Medulla oblongata (tissue), 1 donor: ENCODE measurements at regions not wholly inside any gene's neighbourhood (a gene's known extent, or its start where the extent isn't known, plus 50 kb on each side); places are given as distances from the start of the nearest gene placed in this dataset.

Experiments
- DNase-seq: peaks from one replicate; pipeline ENCODE4 v3.0.0-alpha.2; 2015; ENCODE audit errors: extremely low spot score

DNA sequence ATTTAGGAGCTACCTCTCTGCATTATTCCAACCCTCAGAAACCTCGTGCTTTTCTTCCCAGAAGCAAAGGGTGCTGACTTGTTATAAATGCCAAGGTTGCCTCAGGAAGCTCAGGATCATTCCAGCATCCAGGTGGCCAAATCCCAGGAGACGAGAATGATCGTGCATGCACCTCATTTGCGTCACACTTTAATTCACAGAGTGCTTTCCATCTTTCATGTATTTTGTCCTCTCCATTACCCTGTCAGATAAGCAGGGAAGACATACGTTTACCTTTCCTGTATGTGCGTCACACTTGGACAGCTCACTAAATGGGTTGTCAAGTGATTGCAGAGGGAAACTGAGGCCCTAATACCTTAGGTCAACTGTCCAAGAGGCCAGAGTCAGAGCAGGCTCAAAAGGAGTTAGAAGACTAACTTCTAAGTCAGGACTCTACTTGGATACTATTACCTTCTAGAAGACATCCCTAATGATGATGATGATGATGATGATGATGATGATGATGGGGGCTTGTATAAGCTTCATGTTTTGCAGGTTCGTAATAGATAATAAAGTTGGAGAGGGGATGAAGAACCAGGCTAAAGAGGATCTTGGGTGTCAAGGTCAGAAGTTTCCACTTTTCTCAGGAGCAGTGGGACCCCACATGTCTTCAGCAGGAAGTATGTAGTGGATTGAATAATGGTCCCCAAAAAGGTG lies 150.6 kb upstream of the TNRC6C start:
- DNase-seq: no peak

DNA sequence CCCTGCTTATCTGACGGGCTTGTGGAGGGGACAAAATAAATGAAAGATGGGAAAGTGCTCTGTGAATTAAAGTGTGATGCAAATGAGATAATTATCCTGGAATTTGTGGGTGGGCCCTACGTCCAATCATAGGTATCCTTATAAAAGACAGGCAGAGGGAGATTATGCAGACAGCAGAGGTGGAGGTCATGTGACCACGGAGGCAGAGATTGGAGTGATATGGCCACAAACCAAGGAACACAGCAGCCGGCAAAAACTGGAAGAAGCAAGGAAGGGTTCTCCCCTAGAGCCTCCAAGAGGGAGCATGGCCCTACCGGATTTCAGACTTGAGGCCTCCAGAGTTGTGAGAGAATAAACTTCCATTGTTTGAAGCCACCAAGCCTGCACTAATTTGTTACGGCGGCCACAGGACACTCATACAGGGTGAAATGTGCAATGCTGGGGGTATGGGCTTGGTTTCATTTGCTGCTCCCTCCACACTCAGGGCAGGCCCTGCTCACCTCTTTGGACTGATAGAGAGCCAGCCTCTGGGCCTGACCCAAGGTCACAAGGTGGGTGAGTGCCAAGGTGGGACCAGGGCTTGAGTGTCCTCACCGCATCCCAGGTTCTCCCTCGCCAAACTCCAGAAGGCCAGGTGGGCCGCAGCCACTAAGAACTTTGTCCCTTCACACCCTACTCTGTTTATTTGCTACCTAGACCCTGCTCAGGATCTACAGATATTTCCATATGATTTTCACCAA lies 149.6 kb upstream of the TNRC6C start:
- DNase-seq: no peak

DNA sequence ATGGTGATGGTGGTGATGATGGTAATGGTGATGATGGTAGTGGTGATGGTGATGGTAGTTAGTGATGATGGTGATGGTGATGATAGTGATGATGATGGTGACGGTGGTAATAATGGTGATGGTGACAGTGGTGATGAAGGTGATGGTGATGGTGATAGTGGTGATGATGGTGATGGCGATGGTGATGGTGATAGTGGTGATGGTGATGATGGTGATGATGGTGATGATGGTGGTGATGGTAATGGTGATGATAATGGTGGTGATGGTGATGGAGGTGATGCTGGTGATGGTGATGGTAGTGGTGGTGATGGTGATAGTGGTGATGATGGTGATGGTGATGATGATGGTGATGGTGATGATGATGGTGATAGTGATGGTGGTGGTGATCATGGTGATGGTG lies 148.7 kb upstream of the TNRC6C start:
- DNase-seq: no peak

DNA sequence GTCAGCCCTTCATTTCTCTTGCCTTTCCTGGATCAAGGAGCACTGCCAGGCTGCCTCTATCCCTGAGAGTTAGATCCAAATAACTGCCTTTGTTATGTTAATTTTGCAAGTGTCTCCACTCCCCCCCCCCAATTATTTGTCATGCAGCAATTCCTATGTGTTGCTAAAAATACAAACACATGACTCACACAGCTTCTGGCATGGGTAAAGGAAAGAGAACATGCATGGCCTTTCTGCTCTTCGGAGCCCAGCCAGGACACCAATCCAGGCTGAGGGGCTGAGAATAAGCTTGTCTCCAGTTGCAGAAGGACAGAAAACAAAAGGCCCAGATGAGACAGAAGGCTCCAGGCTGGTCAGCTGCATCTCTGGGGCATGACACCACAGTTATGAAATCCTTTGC lies 148.0 kb upstream of the TNRC6C start:
- DNase-seq: no peak

DNA sequence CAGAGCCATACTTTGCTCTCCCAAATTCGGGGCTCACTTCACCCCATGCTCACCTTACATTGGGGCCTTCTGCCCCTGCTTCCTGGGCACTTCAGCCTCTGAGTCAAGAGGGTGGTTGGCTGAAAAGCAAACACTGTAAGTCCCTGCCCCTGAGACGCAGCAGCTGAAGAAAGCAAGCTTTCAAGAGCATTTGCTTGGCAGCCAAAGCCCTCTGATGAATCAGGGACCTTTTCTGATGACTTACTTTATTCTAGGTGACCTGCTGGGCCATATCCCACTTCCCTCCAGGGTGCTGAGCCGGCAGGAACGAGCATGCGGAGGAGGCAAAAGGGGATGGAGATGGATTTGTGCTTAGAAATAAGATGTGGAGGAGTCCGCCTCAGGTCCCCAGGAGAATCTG lies 147.0 kb upstream of the TNRC6C start:
- DNase-seq: no peak

DNA sequence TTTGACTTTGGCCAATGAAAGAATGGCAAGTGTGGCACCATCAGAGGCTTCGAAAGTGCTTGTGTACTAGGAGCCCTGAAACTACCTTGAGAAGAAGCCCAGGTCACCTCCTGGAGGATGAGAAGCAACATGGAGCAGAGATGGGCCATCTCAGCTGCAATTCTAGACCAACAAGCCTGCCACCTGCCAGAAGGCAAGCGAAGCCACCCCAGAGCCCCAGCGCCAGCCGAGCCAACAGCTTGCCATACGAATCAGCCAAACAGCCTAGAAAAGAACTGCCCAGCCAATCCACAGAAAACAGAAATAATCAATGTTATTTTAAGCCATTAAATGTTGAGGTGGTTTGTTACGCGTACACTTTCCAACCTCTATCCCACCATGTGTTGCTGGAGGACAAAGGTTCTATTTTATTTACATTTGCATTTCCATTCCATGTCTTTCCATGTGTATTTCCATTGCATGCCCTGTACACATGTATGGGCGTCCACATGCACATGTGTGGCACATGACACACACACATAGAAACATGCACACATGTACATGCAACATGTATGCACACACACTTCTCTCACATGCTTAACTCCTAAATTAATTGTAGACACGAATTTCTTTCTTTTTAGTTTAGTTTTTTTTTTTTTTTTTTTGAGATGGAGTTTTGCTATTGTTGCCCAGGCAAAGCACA lies 144.3 kb upstream of the TNRC6C start:
- DNase-seq: no peak

DNA sequence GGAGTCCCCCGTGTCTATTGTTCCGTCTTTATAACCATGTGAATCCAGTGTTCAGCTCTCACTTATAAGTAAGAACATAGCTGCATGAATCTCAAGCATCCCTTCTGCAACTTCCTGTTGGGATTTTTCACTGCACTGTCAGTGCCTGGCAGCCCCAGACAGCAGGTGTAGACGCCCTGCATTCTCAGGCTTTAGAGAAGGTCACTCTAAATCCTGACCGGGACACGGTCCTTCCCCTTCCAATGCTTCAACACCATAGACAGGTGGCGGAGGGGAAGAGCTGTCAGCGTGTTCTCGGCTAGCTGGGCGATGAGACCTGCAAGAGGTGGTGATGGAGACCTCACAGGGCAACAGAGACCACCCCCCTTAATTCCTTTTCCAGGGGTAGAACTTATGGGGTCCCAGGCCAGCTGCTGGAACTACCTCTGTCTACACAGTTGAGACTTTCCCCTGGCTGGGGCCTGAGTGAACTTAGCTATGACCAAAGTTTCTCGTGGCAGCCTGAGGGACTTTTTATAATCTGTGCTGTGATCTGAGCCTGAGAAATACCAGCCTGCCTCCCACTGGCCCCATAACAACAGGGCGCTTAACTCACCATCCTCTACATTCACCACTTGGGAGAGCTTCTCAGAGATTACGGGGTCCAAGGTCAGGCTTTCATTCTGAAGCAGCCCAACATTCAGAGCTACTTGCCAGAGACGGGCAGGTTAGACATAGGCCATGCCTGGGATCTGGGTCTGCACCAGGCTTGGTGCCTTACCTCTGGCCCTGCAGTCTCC lies 143.2 kb upstream of the TNRC6C start:
- no peak for DNase-seq

DNA sequence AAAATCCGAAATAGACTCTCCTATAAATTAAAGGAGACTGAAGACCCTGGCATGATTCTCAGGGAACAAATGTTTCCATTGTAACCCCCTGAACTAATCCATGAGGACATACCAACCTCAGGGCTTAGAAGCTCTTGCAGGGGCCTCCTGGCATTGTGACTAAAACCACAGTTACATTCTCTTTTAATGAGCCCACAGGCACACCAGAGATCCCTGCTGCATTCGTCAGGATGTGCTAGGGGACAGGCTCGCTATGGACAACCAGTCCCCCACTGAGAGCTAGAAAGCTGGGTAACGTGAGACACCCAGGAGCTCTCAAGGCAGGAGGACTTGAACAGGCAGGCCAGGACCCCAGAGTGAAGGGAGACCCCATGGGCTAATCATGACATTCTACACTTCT lies 140.6 kb upstream of the TNRC6C start:
- DNase-seq: no peak

DNA sequence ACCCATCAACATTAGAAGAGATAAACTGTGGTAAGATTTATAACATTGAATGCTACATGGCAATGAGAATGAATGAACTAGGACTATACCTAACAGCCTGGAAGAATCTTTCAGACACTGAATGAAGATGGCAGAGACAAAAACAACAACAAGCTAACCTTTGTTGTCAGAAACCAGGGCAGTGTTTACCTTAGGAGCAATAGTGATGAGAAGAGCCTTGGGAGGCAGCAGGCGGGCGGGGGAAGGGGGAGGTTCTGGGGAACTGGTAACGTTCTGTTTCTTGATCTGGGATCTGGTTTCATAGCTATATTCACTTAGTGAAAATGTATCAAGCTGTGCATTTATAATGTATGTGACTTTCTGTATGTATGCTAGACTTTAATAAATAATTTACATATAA lies 139.0 kb upstream of the TNRC6C start:
- DNase-seq: no peak

DNA sequence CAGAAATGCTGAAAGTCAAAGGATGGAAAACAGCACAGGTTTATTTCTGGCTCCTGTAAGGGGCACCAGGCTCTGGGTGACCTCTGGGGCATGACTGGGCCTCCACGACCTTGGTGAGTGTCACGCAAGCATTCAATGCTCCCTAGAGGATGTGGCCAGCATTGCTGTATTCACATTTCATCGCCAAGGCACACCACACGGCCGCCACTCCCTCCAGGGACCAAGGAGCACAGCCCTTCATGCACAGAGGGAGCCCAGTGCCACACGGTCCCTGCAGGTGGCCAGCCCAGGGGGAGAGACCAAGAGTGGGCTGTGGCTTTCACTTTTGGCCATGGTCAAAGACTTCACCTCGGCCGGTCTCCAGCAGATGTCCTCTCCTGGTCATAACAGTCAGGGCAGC lies 137.4 kb upstream of the TNRC6C start:
- DNase-seq: peak; percentile 16

DNA sequence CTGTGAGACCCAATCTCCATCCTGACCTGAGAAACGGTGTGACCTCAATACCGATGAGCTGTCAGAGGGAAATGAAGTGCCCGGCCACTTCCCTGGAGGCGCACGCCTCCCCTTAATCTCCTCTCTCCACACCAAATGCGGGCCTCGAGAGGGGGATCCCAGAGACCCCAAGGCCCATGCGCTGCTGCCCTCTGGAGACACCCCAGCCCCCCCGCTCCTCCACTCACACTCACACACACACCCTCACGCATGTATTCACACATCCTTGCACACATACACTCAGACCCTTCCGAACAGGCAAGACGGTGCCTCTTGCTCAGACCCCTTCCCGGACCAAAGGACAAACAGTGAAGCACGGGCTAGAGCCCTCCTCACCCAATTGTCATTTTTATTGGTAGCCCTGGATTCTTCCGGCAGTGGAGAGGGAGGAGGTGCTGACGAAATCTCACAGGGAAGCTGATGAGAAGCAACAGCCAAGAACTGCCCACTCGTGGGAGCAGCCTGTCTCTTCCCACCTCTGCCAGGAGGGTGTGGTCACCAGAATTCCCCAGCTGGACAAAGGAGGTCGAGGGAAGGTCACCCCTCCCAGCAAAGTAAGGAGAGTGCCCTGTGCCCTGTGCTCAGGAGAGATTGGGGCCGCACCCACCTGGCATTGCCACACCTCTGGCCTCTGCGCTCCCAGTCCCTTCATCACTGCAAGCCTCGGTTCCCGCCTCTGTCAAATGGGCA lies 136.0 kb upstream of the TNRC6C start:
- no peak for DNase-seq

DNA sequence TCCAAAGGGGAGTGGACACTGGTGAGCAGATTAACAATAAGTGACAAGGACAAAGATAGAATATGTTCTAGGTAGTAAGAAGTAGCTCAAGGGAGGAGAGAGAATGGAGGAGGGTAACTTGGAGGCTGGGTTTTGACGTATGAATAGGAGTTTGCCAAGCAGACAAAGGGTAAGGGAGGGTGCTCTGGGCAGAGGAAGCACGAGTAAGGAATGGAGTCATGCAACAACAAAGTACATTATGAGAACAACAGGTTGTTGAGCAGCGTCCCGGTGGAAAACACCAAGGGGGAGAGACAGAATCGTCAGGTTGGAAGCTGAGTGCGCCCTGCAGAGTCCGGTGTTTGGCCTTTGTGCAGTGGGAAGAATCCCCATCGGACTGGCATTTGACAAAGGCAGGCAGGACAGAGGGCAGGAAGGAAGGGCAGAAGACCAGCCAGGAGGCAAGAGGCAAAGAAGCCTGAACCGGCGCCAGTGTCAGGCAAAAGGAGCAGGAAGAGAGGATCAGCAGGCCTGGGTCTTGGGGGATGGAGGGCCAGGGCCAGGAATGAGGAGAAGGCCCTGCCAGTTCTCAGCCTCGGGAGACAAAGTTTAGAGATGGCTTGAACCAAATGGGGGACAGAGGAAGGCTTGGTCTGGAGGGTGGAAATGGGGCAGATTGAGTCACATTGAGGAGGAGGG lies 134.3 kb upstream of the TNRC6C start:
- no peak for DNase-seq

DNA sequence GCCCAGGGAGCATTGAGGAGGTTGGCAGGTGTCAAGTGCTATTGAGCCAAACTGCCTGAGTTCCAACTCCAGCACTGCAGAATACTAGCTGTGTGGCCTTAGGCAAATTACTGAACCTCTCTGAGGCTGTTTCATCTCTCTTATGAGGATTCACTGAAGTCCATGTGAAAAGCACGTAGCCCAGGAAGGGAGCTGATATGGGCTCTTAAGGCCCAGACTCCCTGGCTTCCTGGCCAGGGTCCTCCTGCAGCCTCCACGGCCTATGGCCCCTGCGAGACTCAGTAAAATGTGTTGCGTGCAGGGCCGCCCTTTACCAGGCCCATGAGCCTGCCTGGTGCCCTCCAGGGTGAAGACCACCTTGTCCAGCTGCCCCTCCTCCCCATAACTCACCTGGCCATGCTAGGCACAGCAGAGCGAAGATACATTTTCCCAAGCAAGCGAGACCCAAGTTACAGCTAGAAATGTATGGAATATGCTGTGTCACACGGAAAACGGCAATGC lies 133.7 kb upstream of the TNRC6C start:
- DNase-seq: no peak

DNA sequence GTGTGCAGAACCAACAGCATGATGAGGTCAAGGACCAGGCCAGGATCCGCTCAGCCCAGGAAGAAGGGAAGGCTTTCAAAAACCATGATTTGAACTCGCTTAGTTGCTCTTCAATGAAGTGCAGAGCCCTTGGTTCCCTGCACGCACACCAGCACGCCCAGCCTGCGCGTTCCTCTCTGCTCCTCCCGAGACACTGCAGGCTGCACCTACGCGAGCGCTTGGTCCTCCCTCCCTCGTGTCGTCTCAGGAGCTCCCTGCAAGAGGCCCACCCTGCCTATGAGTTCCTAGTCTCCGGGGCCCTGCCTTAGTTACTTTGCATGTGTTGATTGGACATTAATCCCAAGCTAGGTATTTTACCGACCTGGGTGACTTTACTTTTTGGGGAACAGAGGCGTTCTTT lies 132.9 kb upstream of the TNRC6C start:
- no peak for DNase-seq

DNA sequence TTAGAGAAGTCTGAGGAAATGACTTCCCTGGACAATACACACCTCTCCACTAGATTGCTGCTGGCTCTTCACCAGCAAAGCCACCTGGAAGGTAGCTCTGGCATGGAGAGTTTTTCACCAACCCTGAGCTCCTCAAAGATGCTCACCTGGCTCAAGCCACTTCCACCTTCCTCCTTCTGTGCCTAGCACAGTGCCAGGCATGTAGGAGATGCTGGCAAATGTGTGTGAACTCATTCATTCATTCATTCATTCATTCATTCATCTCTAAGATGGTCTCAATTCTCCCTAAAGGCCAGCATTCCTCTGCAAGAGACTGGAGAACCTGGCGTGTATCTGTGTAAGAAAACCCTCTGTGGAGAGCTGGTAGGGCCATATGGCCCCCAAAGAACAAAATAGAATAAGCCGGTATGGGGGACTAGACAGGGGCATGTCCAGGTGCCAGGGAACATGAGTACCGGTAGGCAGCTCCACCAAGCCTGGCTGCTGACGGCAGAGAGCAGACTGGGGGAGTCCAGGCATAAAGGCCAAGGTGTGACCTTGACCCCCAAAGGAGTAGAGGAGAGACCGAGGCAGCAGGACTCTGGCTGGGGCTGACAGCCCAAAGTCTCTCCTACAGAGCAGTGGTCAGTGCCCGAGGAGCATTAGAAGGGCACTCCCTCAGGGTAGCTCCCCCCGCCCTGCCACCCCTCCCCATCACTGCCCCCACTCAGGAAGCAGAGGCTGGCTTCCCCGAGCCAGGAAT lies 132.2 kb upstream of the TNRC6C start:
- no peak for DNase-seq

DNA sequence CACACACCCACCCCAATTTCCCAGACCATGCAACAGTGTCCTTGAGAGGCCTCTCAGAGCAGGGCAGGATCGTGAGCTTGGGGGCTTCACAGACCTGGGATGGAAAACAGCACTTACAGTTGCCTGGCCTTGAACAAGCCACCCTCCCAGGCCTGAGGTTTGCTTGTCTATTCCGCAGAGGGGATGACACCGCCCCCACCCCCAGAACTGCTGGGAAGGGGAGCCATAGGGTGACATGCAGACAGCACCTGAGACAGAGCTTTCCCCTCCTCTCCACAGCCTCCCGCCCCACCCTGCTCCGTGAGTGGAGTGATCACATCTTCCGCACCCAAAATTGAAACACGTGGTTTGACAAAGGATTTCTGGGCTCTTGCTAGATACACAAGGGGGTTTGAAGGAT lies 131.5 kb upstream of the TNRC6C start:
- DNase-seq: no peak

DNA sequence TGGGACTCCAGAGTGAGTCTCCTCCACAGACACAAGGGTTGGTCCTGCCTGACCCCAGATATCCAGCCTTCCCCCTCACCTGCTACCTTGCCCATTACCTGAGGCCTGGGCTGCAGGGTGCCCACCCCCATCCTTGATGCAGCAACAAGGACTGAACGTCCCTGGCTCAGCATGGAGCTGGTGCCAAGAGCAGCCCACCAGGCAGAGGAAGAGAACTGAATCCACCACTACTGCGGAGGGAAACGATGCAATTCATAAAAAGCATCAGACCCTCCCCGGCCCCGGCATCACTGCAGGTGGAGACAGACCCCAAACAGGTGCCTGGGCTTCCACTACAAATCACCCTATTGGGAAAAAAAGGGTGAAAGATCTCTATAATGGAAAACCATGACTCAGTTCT lies 131.0 kb upstream of the TNRC6C start:
- no peak for DNase-seq

DNA sequence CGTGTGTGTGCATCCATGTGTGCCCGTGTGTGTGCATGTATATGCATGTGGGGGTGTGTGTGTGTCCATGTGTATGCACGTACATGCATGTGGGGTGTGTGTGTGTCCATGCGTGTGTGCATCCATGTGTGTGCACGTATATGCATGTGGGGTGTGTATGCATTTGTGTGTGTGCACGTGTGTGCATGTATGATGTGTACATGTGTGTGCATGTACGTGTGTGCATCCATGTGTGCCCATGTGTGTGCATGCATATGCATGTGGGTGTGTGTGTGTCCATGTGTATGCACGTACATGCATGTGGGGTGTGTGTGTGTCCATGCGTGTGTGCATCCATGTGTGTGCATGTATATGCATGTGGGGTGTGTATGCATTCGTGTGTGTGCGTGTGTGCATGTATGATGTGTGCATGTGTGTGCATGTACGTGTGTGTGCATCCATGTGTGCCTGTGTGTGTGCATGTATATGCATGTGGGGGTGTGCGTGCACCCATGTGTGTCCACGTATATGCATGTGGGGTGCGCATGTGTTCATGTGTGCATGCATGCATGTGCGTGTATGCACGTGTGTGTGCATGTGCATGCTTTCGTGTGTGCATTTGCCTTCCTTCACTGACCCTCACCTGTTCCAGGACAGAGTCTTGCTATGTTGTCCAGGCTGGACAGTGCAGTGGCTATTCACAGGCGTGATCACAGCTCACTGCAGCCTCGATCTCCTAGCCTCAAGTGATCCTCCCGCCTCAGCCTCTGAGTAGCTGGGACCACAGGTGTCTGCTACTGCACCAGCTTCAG lies 129.6 kb upstream of the TNRC6C start:
- DNase-seq: no peak
